ENCODE measurements at regions not wholly inside any gene's neighbourhood (a gene's known extent, or its start where the extent isn't known, plus 50 kb on each side); places are given as distances from the start of the nearest gene placed in this dataset.

GRCh38 chr20:40255365-40255764 is 433.7 kb downstream of the MAFB start:
- Histone ChIP-seq H3K14ac (ENCODE audit: insufficient read length) (no peak overlapping the region), H3K79me1 (ENCODE audit: low read depth, low read length) (no peaks in the 10 kb centered on the region), H3K56ac (replicated peaks; ENCODE audit: insufficient read length, low read depth, low read length) (no peak overlapping the region), H3K4me2 (ENCODE audit: insufficient read depth in 1 of 2, low read depth in 2 of 2, low read length in 2 of 2) (no peak overlapping the region), H3K23me2 (ENCODE audit: low read depth, low read length) (no peaks in the 10 kb centered on the region), H2BK15ac (ENCODE audit: low read length) (no peak overlapping the region), H3K27ac (ENCODE audit: low read depth, low read length) (no peak overlapping the region), H2BK12ac (ENCODE audit: low read depth, low read length) (no peak overlapping the region), H3K27me3 (replicated peaks in 1 of 4; ENCODE audit: control insufficient read depth in 3 of 4, extremely low read depth in 1 of 4, insufficient read depth in 3 of 4, low read length in 3 of 4) (no peaks in the 10 kb centered on the region), H3K9ac (replicated peaks in 1 of 4; ENCODE audit: extremely low read depth in 1 of 4, low read depth in 3 of 4, low read length in 3 of 4) (no peak overlapping the region), H2BK5ac (ENCODE audit: low read depth, low read length) (no peak overlapping the region), H4K5ac (ENCODE audit: insufficient read length, low read depth, low read length) (no peak overlapping the region), H3K4me1 (replicated peaks in 1 of 4; ENCODE audit: control insufficient read depth in 3 of 4, insufficient read depth in 4 of 4, low read length in 3 of 4) (no peaks in the 10 kb centered on the region), H3K4me3 (ENCODE audit: extremely low read depth in 1 of 4, insufficient read depth in 2 of 4, low read depth in 3 of 4, low read length in 4 of 4) (no peak overlapping the region), H3K4ac (replicated peaks; ENCODE audit: insufficient read length, low read depth, low read length) (no peak overlapping the region), H4K8ac (ENCODE audit: extremely low read depth, insufficient read depth, low read length) (no peak overlapping the region), H2BK120ac (replicated peaks; ENCODE audit: low read depth, low read length) (no peak overlapping the region), H2BK20ac (ENCODE audit: low read length) (no peak overlapping the region), H2AK5ac (ENCODE audit: low read depth, low read length) (no peak overlapping the region), H3K36me3 (ENCODE audit: control insufficient read depth in 2 of 4, insufficient read depth in 4 of 4, low read length in 3 of 4) (no peaks in the 10 kb centered on the region), H3K79me2 (ENCODE audit: control insufficient read depth in 1 of 2, insufficient read depth in 2 of 2, low read length in 2 of 2) (0 out of 4 replicates have a peak, but pooled peaks cover 0 to 2% of the 10 kb centered on the region in 2 experiments), H4K20me1 (replicated peaks in 1 of 2; ENCODE audit: control insufficient read depth in 1 of 2, insufficient read depth in 2 of 2, low read length in 2 of 2) (no peaks in the 10 kb centered on the region), H3K18ac (ENCODE audit: extremely low read depth, low read length) (no peak overlapping the region), H3K23ac (ENCODE audit: insufficient read length) (no peak overlapping the region), H2AFZ (ENCODE audit: low read length) (no peak overlapping the region), H3K9me3 (ENCODE audit: insufficient read depth in 2 of 2, low read depth in 1 of 2, low read length in 1 of 2) (no peaks in the 10 kb centered on the region; a peak in 1 of 4 replicates), H4K91ac (replicated peaks; ENCODE audit: insufficient read length, low read length) (no peak overlapping the region)
- no peak for DNase-seq (ENCODE audit: low read depth in 1 of 2, low spot score in 2 of 2)
- ChIA-PET CTCF (ENCODE audit: partially characterized antibody) (interaction anchor here (1.1 to 1.9 kb wide), 4 partner anchors 10 to 103 kb away, joined by 3 to 8 read pairs (median 4); no protein-coding TSS in a partner anchor), POLR2A (ENCODE audit: partially characterized antibody) (no interaction called here)
- no peak for FAIRE-seq
- TF ChIP-seq CTCF (IDR thresholded peaks at IDR 0.05; ENCODE audit: control extremely low read depth in 1 of 3, insufficient read depth in 1 of 3, low read depth in 1 of 3, low read length in 3 of 3) (peak in 2 of 3 experiments; percentile 11 to 12; a peak in 2 of 4 replicates), RAD21 (IDR thresholded peaks at IDR 0.05 in 1 of 2, conservative IDR thresholded peaks at IDR 0.05 in 1 of 2; ENCODE audit: low read depth in 2 of 2, low read length in 2 of 2) (peak in 1 of 2 experiments; percentile 25; a peak in 2 of 4 replicates), TBP (IDR thresholded peaks at IDR 0.05; ENCODE audit: low read depth, low read length) (no peak)
- 86% methylated on average over 1 of the region's 1 CpG; no CpG with 5 or more reads in 1 of the 2 experiments for WGBS, 2 experiments (ENCODE audit: extremely low coverage in 1 of 2, insufficient coverage in 1 of 2, insufficient read length in 1 of 2, insufficient replicate concordance in 2 of 2, low coverage in 1 of 2, low lambda C conversion rate in 2 of 2, missing lambda C conversion rate in 1 of 2)
